ENCODE measurements at regions not wholly inside any gene's neighbourhood (a gene's known extent, or its start where the extent isn't known, plus 50 kb on each side); places are given as distances from the start of the nearest gene placed in this dataset.

DNA sequence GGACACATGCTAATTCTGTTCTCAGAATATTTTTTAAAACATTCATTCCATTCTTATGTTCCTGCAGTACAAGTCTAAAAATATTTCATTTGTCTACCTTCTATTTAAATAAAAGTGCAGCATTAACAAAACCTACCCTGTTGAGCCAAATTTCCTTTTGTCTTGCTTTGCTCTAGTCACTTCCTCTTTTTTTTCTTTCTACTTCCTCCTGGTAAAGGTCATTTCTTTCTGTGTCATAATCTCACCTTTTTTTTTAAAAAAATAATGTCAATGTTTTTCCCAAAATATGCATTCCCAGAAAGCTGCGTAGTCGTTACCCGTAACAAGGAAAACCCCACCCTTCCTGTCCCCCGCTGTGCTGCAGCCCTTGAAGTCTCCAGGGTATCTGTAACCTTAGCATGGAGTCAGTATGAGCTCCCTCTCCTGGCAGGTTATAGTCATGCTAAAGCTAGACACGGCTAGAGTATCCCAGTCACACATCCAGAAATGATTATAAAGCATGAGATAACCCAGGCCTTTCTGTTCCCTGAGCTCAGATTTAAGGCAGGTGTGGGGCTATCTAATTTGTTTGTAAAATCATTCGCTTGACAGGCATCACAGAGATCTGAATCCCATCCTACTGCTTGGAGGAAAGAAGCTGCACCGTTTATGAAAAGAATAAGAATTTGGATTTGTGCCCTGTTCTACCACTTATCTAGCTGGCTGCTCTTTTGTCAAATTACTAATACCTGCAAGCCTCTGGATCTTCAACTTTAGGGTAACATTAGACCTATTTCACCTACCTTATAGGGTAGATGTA is 51.1 kb upstream of the EED start:
- no peak for DNase-seq (ENCODE audit: extremely low read depth, low read depth, low spot score)

DNA sequence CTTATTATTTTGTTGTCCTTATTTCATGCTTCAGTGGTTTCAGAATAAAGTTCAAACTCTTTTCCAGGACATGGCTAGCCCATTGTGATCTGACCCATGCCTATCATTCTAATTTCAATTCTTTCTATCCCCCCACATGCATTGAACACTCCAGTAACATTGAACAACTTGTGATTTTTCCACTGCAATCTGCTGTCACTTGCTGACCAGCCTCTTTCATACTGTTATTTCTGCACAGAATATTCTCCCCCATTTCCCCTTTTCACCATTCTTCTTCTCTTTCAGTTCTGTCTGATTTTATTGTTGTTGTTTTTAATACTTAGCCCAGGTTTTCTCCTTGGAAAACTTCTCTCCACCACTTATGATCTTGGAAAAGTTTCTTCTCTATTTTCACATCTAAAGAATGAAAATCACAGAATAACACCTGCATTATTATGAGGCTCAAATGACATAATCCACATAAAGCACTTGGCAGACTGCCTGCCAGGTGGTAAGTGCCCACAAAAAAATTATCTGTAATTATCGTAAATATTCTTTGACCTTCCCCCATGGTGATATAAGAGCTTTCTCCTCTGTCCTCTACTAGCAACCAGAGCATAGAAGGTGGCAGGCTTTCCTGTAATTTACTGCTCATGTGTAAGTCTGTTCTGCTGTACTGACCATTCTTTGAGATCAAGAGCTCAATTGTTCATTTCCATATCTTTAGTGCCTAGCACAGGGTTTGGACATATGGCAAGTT is 51.9 kb upstream of the EED start:
- no peak for DNase-seq (ENCODE audit: extremely low read depth, low read depth, low spot score)

- no peak for DNase-seq (ENCODE audit: extremely low read depth, low read depth, low spot score)
These were observed 52.7 kb upstream of the EED start for GRCh38 chr11:86191874-86192273.

GRCh38 chr11:86187027-86187426 is 57.5 kb upstream of the EED start:
- DNase-seq (ENCODE audit: extremely low read depth, low read depth, low spot score): no peak

- no peak for DNase-seq (ENCODE audit: extremely low read depth, low read depth, low spot score)
These were observed 58.2 kb upstream of the EED start for GRCh38 chr11:86186386-86186785.

GRCh38 chr11:86185381-86185750 is 59.2 kb upstream of the EED start:
- DNase-seq (ENCODE audit: extremely low read depth, low read depth, low spot score): no peak

DNA sequence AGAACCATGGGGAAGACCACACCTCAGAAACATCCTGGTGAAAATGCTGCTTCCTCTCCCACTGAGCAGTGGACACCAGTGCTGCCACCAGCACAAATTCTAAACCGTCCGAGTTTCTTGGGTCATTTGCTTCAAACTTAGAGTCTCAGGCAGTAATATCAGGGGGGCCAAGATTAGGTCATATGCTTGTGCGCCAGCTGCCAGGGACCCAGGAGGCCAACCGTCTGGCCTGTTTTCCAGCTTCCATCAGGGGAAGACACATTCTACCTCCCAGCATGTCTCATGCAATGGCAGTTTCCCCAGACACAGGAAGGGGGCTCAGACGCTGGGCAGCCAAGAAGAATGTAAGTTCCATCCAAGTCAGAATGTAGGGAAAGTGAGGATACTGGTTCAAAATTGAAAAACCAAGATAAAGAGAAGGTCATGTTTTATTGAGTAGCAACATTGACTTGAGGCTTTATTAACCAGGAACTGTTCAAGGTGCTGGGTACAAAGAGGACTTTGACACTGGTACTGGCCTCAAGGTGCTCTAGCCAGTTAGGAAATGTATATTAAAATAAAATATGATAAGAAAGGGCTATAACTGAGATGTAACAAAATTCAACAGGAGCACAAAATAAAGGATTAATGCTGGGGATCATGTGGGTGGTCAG is 59.7 kb upstream of the EED start:
- no peak for DNase-seq (ENCODE audit: extremely low read depth, low read depth, low spot score)

GRCh38 chr11:86183694-86184093 is 60.9 kb upstream of the EED start:
- DNase-seq (ENCODE audit: extremely low read depth, low read depth, low spot score): no peak

DNA sequence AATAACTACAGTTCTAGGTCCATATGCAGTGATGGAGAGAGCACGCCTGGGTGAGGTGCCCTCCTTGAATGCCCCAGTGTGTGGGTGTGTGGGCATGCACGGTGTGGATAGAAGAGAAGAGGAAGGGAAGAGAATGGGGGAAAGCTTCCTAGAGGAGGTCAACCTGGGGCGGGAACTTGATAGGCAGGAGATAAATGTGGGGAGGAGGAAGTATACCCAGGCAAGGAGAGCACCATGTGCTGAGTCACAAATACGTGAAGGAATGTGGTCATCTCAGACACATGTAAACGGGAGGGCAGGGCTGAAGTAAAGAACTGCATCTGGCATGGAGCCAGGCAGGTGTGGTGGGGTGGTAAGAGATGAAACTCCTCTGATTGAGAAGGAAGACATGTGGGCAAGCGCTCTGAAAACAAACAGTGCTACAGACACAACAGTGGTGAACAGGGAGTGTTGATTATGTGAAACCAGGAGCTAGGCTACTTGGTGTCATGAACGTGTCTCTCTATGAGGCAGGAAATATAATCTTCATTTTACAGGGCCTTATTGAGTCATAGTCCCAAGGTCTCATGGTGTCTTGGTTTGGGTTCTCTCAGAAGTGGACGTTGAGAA is 61.5 kb upstream of the EED start:
- DNase-seq (ENCODE audit: extremely low read depth, low read depth, low spot score): no peak

DNA sequence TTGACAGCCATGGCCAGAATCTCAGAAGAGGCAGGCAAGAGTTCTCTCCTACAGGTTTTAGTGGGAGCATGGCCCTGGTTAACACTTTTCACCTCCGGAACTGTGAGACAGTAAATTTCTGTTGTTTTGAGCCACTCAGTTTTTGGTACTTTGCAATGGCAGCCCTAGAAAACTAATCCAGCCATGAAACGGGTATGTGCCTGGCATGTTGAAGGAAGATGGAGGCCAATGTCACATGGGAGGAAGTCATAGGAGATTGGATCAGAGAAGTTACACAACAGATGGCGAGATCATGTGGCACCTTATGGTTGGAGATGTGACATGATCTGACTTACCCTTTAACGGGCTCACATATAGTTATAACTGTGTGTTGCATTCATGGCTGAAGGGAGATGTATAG is 63.2 kb upstream of the EED start:
- no peak for DNase-seq (ENCODE audit: extremely low read depth, low read depth, low spot score)

- no peak for DNase-seq (ENCODE audit: extremely low read depth, low read depth, low spot score)
These were observed 63.7 kb upstream of the EED start for GRCh38 chr11:86180851-86181250.

DNA sequence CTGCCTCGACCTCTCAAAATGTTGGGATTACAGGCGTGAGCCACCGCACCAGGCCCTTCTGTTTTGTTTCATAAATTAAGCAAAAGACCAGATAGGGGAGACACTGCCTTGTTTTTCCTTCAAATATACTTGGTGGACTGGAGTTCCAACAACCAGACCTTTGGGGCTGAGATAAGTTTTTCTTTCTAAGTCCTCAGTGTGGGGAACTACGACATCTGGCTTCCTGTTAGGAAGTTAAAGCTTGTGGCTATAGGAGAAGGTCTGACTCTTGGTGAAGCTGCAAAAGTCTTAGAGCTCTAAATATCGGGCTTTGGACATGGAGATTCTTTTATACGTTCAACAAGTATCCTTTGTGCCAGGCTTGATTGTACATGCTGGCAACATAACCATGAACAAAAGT is 64.1 kb upstream of the EED start:
- no peak for DNase-seq (ENCODE audit: extremely low read depth, low read depth, low spot score)

DNA sequence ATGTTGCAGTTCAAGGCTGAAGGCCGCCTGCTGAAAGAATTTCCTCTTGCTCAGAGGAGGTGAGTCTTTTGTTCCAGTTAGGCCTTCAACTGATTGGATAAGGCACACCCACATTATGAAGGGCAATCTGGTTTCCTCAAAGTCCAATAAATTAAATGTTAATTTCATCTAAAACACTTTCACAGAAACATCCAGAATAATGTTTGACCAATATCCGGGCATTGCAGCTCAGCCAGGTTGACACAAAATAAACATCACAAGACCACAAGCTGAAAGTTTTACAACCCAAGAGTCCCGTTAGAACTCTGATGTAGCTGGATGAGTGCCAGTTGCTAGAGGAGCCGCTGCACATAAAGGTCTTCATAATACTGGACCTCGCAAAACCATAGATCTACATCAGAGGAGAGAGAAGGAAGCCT is 64.9 kb upstream of the EED start:
- no peak for DNase-seq (ENCODE audit: extremely low read depth, low read depth, low spot score)

GRCh38 chr11:86177302-86177701 is 67.3 kb upstream of the EED start:
- DNase-seq (ENCODE audit: extremely low read depth, low read depth, low spot score): no peak

DNA sequence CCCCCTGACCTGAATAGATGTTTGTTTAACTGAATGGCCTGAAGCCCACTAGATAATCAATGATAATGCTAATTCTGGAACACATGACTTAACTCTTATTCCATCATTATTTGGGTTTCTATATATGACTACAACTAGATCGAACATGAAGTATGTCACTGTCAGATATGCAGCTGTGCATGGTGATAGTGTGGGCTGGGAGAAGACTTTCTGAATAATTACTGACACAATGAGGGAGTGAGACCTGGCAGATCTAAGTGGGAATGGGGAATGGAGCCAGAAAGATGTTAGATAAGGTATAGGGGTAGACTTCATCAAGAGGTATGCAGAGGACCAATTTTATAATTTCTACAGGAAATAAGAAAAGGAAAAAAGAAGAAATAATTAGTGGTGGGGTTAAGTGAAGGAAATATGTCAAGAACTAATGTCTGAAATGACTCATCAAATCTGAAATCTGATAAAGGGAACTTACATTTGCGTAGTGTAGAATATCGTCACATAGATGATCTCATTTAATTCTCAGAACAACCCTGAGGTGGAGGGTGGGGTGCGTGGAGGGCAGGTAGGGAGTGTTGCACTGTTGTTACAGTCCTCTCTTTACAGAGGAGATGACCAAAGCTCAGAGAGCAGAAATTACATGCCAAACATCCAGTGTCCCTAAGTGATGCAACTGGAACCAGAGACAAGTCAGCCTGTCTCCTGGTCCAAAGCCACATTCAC is 68.2 kb upstream of the EED start:
- no peak for DNase-seq (ENCODE audit: extremely low read depth, low read depth, low spot score)

DNA sequence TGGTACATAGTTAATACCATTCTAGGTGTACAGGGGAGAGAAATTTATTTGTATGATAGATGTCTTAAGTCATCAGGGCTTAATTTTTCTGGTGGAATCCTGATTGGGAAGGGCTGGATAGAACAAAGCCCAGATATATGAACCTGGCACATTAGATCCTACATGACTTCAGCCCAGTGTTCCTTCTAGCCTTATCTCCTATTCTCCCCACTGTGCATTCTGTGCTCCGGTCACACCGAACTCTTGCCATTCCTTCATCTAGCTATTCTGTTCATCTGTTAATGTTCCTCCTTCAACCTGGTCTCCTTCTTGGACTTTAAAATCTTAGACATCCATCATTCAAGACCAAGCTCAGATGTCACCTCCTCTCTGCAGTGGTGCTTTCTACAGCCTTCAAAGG is 68.9 kb upstream of the EED start:
- DNase-seq (ENCODE audit: extremely low read depth, low read depth, low spot score): no peak

GRCh38 chr11:86175191-86175590 is 69.4 kb upstream of the EED start:
- DNase-seq (ENCODE audit: extremely low read depth, low read depth, low spot score): no peak

GRCh38 chr11:86174101-86175046 is 70.2 kb upstream of the EED start:
- DNase-seq (ENCODE audit: extremely low read depth, low read depth, low spot score): peak; percentile 99

GRCh38 chr11:86172894-86173293 is 71.7 kb upstream of the EED start:
- DNase-seq (ENCODE audit: extremely low read depth, low read depth, low spot score): no peak

- DNase-seq (ENCODE audit: extremely low read depth, low read depth, low spot score): no peak
These were observed 72.9 kb upstream of the EED start for GRCh38 chr11:86171627-86172026.
